Peyer's patch (tissue), 4 donors: ENCODE measurements at regions not wholly inside any gene's neighbourhood (a gene's known extent, or its start where the extent isn't known, plus 50 kb on each side); places are given as distances from the start of the nearest gene placed in this dataset.

Source experiments
- CTCF ChIP-seq, 6 experiments: fragments of 450-650 bp in 4 of 6; fragments of 200-600 bp in 2 of 6; sonication (generic) in 1 of 6; IDR thresholded peaks; one replicate each; pipeline ENCODE4 v1.5.1; 2017 to 2019; ENCODE audit warnings: antibody characterized with exemption in 6 of 6, mild to moderate bottlenecking in 3 of 6, moderate library complexity in 1 of 6
- POLR2A ChIP-seq, 2 donors: fragments of 450-650 bp; IDR thresholded peaks; one replicate each; pipeline ENCODE4 v1.5.1; 2017; ENCODE audit warnings: antibody characterized with exemption in 2 of 2, mild to moderate bottlenecking in 2 of 2, moderate library complexity in 2 of 2

DNA sequence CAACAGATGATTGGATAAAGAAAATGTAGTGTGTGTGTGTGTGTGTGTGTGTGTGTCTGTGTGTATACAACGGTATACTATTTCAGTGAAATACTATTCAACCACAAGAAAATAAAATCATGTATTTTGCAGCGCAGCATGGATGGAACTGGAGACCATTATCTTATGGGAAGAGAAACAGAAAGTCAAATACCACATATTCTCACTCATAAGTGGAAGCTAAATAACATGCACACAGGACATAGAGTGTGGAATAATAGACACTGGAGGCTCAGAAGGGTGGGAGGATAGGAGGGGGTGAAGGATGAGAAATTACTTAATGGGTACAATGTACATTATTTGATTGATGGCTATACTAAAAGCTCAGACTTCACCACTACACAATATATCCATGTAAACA, 609.1 kb upstream of the SLC39A10 start:
- TF ChIP-seq CTCF (IDR thresholded peaks at IDR 0.05) (no peak), POLR2A (IDR thresholded peaks at IDR 0.05) (no peak)
